Suppressor macrophage treated with lipopolysaccharide for 1 hour (primary cell): ENCODE measurements at regions not wholly inside any gene's neighbourhood (a gene's known extent, or its start where the extent isn't known, plus 50 kb on each side); places are given as distances from the start of the nearest gene placed in this dataset.

Experiments
- DNase-seq, 3 donors: peaks; one replicate each; pipeline ENCODE4 v3.0.0-alpha.2; 2020 to 2022

DNA sequence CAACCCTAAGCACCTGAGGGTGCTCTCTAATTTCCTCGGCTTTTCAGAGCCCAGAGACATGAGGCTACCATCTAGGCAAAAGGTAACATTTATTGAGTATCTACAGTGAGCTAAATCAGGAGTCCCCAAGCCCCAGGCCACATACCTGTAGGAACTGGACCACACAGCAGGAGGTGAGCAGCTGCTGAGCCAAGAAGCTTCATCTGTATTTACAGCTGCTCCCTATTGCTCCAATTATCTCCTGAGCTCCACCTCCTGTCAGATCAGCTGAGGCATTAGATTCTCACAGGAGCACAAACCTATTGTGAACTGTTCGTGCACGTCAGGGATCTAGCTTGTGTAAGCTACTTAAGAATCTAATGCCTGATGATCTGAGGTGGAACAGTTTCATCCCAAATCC, 70.2 kb downstream of the RND3 start:
- no peak for DNase-seq

DNA sequence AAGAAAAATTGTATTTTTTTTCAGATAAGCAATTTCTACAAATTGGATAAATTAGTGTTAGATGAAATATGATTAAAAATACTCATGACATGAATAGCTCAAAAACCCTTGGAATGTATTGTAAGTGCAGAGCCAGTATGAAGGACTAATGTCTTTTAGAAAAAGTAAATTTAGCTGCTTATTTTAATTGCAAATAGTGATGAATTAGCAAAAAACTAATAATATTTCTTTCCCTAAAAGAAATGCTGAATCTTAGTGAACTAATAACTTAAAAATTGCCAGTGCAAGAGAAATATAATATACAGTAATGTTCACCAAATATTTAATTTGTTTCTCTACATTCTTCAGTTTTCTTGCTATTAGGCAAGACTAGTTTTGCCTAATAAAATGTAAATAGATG, 72.4 kb downstream of the RND3 start:
- no peak for DNase-seq

GRCh38 chr2:150413910-150414309, 73.6 kb downstream of the RND3 start:
- DNase-seq, result no peak

DNA sequence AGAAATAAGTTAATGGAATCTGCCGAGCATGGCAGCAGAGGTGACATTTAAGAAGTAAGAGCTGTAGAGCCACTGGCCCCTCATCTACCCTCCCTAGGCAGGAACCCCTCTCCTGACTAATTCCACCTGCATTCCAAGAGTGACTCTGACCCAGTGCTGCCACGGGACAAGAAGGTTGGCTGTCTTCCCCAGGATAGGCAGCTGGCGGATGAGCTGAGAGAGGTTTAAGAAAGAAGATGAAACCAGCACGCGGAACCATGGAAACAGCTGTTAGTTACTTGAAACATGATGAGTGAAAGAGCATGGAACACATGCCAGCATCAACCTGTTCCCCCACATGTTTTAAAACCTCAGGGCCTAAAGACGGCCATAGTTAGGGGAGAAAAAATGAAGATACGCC, 74.1 kb downstream of the RND3 start:
- DNase-seq, result no peak

GRCh38 chr2:150410809-150411208, 76.7 kb downstream of the RND3 start:
- DNase-seq, result no peak

DNA sequence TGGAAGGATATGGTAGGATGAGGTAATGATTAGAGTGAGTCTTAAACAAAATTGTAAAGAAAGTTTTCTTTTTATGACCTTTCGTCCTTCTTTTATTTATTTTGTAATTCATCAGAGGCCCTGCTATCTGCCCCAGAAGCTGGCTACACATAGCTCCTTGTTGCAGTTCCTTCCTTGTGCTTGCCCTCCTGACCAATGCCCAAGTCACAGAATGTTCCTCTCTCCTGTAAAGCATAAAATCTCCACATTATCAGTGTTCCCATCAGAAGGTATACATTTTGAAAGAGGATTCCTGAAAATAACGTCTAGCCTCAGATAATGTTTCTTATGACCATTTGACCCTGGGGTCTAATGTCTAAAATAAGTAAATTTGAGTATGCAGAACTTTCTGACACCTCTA, 78.3 kb downstream of the RND3 start:
- DNase-seq, result no peak

DNA sequence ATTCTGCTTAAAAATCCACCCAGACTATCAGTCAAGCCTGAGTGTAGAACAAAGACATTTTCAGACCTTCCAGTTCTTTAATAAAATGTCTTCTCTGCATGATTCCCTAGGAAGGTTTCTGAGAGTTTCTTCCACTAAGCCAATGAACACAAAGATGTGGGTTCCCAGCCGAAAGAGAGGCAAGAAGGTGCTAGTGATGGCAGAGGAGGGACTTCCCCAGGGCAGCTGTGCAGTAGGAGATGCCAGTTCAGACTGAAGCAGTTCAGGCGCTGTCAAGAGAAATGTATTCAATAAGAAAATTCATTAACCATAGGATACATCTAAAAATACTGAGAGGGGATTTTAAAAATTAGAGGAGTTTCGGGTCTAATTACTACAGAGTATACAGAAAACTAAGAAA, 83.3 kb downstream of the RND3 start:
- no peak for DNase-seq

DNA sequence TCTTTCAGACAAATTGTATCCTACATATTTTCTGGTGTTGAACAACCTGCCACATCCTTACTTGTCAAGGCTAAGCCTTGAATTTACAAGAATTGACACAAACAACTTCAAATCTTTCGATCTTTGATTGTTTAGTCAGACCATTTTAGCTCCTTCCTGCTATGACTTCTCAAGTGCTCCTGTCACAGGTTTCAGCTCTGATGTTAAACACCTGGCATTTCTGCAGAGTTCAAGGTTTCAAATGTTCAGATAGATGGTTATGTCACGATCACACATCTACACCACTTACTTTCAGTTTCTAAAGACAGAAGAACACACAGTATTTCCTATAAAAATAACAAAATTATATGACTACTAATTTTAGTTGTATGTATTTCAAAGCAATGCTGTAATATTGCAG, 84.0 kb downstream of the RND3 start:
- no peak for DNase-seq

DNA sequence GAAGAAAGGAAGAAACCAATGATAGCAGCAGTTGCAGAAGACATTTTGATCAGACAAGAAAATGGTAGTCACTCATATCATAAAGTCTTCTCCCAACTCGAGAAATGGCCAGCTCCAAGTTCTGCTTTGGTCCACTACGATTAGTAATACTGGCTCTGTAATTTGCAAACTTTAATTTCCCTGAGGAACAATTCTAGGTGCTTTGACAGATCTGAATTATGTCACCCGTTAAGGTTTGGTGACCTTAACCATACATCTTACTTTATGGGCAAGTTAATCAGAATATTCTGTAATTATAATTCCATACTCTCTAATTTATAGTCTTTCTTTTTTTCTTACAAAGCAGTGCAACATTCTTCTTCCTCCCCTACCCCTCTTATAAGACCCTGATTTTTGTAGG, 84.5 kb downstream of the RND3 start:
- DNase-seq, result no peak

GRCh38 chr2:150400849-150401248, 86.6 kb downstream of the RND3 start:
- no peak for DNase-seq

DNA sequence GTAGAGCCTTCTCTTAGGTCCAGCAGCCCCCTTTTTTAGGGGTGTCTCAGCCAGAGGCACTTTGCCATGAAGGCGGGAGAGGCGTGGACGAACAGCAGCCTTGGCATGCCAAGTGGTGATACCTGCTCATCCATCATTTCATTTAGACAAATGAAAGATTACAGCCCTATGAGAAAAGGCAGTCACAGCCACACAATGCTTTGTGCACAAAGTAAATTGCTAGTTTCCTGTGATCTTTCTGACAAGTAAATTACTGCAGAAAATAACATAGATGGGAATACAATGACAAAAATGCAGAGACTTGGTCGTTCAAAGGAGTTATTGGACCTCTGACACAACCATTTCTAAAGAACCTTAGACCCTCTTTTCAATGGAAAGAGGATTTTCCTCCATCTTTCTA, 94.9 kb downstream of the RND3 start:
- DNase-seq, result no peak

DNA sequence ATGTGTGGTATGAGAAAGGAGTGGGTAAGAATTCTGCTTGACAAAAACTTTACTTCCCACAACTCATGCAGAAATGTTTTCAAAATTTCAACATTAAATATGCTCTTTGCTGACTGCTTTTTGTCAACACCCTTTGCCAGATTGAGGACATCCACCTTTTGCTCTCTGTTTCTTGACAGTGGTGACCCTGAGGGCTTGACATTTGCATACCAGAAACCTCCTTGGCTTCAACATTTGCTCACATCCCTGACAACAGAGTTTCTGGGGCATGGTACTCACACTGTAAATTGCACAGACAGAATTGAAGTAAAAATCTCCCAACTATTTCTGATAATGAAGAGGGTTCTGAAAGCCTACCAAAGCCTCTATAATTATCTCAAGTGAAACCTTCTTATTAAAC, 95.7 kb downstream of the RND3 start:
- DNase-seq, result no peak

DNA sequence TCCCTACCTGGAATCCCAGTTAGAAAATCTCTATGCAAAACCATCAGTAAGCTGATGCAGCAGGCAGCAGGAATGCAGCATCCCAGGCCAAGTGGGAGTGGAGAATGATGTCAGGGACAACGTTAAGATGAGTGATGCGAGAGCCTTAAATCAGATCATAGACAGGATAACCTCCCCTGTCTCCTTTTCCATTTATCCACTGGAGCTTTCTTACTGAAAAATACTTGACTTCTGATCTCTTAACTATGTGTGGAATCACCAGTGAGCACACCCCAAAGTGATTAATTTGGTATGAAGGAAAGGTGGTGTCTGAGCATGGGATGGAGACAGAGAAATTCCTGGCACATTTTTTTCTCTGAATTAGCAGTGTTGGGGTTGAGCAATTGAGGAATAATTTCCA, 98.0 kb downstream of the RND3 start:
- DNase-seq, result no peak

GRCh38 chr2:150388289-150388625, 99.2 kb downstream of the RND3 start:
- DNase-seq, result no peak

- no peak for DNase-seq
These were observed 99.7 kb downstream of the RND3 start for GRCh38 chr2:150387586-150388288.

DNA sequence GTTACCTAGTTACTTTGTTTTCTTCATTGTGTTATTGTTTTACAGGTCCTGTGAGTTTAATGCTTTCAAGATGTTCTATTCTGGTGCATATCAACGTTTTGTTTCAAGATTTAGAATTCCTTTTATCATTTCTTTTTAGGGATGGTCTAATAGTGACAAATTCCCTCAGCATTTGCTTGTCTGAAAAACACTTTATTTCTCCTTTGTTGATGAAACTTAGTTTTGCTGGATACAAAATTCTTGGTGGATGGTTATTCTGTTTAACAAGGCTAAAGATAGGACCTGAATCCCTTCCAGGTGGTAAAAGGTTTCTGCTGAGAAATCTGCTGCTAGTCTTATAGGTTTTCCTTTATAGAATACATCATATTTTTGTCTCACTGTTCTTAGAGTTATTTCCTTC, 102.3 kb downstream of the RND3 start:
- no peak for DNase-seq

GRCh38 chr2:150383587-150383986, 103.9 kb downstream of the RND3 start:
- DNase-seq, result no peak

DNA sequence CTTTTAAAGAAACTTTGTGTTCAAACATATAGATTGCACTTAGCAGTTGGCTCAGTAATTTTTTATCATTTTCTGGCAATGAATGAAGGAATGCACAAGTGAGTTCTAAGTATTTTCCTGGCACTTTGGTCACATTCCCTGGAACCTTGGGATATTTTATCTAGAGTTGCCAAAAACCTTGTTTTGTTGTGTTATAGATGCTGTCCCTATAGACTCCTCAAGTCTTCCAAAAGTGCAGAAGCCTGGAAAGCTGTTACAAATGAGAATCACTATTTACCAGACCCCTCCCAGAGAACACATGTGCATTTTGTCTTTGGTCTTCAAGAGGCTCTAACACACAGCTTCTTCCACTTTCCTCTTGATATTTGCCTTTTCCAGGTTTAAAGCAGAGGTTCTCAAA, 108.3 kb downstream of the RND3 start:
- no peak for DNase-seq

GRCh38 chr2:150378686-150379085, 108.8 kb downstream of the RND3 start:
- no peak for DNase-seq

GRCh38 chr2:150376553-150377335, 110.7 kb downstream of the RND3 start:
- DNase-seq, result no peak

- no peak for DNase-seq
These were observed 112.1 kb downstream of the RND3 start for GRCh38 chr2:150375333-150375732.

DNA sequence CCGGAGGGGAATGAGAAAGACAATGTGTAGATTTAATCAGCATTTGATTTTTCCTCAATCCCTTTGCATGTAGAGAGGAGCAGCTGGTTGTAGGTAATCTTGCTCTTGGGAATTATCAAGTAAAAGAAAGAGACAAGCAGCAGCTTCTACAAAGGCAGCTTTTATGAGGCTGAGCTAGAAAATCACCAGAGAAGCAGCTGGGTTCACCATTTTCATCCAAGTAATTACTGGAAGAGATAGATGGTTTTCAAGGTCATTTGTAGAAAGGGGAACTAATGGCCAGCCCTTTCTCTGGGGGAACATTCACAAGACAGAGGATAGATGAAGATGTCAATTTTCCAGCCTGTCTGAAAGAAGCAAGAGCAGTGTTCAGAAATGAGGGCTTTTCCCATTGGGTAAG, 113.0 kb downstream of the RND3 start:
- DNase-seq, result no peak

- DNase-seq, result no peak
These were observed 114.1 kb downstream of the RND3 start for GRCh38 chr2:150373374-150373773.

DNA sequence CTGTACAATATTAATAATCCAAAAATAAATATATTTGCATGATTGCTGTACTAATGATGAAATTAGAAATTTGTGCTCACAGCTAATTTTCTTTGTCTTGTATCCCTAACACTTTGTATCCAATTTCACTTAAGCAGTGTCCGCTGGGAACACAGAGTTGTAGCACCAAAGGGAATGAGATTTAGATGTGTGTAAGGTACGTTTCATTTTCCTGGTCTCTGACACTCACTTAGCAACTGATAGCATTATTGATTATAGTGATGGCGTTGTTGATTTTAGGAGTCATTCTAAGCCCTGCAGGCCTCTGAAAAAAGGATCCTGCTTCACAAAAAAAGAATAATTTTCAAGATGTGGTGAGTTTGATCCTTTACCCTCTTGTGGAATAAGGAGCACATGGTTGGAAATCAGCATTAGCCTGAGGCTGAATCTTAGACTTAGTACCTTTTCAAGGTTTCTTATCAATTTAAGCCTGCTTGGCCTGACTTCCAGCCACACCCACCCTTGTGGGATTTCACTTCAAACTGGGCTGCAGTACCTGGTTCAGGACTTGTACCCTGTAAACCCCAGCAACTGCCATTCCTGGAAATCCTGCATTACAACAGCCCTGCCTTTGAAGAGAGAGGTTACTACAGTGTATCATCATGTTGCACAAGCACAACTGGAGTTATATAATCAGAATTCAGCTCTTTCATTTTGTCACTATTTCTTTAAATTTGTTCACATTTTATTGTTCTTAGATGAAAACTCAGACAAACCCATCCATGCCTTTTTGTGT, 116.2 kb downstream of the RND3 start:
- no peak for DNase-seq
